ENCODE measurements at regions not wholly inside any gene's neighbourhood (a gene's known extent, or its start where the extent isn't known, plus 50 kb on each side); places are given as distances from the start of the nearest gene placed in this dataset.

DNA sequence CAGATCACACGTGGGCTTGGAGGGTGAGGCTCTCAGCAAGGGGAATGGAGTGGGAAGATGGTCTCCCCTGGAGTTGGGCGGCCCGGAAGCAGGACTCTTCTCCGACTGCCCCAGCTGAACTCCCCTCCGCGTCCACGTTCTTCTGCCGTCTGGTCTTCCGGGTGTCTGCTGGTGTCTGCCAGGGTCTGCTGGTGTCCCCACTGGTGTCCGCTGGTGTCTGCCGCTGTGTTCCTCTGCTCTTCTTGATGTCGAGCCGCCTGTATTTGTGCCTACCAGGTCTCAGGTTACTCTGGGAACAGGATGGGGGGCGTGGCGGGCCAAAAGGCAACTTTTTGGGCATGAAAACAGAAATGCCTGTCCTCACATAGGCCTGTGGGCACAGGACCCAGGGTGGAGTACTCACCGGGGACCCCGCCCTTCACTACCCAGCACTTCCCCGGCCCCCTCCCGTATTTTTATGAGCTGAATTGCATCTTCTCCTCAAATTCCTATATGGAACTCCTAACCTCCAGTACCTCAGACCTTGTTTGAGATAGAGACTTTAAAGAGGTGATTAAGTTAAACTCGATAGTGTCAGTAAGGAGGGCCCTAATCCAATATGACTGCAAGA, 675.4 kb downstream of the SEMA5A start:
- DNase-seq = no peak

DNA sequence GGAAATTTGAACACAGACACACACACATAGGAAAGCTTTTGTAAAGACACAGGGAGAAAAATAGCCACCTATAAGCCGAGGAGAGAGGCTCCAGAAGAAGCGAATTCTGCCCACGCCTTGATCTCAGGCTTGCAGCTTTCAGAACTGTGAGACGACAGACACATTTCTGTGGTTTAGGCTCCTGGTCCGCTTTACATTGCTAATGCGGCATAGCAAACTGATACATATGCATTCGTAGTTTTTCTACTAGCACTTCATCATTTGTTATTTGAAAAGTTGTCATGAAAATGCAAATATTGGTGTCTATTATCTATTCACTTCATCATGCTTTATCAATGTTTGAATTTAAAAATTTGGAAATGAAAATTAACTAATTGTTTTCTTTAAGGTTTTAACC, 674.9 kb downstream of the SEMA5A start:
- DNase-seq = no peak

DNA sequence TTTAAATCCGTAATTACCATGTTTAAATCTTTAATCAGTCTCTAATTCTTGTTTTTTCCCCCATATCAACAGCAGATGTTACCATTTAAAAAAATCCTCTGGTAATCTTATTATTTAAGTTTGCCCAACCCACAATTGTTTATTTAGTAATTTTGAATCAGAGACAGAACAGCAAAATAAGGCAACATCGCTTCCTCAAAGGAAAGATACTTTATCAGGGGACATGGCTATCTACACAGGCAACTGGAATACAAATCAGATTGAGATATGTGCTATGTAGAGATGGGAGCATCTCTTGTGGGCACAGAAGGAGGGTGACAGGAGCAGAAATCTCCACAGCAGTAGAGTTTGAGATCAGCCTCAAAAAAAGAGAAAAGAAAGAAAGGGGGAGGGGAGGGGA, 674.4 kb downstream of the SEMA5A start:
- DNase-seq = no peak

DNA sequence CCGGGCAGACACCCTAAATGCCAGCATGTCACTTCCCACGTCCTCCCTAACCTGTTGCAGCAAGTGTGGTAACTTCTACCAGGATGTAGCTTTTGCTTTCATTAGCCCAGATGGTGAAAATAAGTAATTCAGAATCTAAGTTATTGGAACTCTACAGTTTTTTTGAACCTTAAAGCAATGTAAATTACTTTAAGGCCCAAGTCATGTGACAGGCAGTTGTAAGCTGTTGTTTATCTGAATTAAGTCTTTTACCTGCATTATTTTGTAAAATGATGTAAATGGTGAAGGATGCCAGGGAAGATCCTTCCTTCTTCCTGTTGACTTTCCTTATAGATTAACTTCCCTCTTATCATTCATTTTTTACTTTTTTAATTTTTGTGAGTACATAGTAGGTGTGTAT, 670.2 kb downstream of the SEMA5A start:
- DNase-seq = no peak

DNA sequence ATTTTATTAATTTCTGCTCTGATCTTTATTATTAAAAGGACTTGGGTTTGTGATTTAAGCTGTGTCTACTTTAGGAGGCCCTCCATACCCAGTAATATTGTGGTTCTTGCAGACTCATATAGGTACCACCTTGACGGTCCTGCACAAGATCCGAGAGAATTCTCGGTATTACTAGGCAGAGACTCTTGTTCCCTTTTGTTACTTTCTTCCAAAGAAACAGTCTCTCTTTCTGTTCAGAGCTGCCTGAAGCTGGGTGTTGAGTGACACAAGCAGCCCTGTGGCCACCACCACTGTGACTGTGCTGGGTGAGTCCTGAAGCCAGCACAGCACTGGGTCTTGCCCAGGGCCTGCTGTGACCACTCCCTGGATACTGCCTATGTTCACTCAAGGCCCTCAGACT, 666.6 kb downstream of the SEMA5A start:
- DNase-seq = no peak

DNA sequence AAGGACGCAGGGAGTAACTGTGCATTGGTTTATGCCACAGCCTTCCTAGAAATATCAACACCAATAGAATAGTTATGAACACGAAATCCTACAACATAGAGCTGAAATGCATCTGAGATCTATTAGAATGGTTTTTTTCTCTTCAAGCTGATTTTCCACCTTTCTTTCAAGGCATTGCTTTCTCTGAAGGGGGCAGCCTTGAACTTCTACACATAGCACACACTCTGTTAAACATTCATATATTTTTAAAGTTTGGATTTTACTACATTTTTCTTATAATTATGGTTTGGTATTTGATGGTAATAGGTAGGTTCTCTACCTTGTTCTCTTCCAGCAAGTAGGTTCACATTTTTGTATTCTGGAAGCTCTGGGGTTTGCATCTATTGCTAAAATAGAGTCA, 661.8 kb downstream of the SEMA5A start:
- DNase-seq = no peak

DNA sequence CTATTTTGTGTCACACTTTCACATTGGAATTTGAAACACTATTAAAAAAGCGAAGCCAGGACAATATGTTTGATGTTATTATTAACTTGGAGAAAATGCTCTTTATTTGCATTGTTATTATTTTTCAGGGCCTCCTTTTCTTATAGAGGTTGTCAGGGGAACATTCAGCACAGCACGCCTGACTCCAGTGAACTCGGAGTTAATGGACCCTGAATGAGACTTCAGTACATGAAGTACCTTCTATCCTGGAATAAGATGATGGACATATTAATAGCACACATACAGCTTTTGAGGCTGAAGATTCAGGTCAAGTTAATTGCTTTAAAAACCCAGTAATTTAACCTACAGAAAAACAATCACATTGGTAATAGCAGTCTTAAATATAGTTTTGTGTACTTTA, 652.9 kb downstream of the SEMA5A start:
- no peak for DNase-seq

DNA sequence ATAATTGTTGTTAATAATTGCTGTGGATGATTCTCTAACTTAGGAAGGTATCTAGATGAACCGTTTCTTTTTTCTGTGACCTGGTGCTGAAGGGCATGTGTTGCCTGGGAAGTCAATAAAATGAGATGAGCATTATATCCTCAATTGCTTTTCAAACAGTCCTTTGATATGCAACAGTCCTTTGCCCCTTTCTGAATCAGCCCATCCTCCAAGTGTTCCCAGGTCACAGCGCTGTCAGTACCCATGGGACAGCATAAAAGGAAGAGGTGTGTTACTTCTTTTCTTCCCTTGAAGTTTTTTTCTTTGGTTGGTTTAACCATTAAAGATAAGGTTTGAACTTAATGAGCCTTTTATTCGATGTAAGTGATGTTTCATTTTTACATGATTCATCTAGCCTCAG, 651.8 kb downstream of the SEMA5A start:
- no peak for DNase-seq

DNA sequence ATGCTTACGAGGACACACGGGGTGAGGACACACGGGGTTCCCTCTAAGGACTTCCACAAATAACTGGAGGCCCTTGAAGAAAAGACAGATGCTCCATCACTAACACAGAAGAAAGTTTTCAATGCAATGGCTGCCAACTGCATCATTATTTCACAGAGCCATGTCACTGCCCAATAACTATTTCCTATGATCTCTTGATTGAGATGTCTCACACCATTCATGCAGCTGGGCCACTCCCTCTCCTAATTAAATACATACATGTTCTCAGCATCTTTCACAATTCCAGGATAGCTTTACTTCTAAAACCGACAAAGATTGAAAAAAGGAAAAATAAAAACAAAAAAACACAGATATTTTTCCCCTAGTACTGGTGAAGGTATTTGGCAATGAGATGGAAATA, 650.8 kb downstream of the SEMA5A start:
- no peak for DNase-seq

DNA sequence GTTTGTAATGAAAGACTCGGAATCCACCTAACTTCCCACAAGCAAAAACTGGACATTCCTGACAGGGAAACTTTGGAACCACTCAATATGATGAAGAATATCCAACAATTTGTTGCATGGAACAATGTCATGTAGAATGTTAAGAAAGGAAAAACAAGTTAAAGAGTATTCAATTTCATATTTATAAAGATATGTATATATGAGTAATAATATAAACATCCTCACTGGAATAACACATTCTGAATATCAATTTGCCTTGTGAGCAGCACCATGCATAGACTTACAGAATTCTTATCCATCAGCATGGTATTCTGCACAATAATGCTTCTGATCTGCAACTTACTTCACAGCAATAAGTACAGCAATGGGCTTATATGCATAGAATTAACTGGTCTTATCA, 650.3 kb downstream of the SEMA5A start:
- DNase-seq = no peak

DNA sequence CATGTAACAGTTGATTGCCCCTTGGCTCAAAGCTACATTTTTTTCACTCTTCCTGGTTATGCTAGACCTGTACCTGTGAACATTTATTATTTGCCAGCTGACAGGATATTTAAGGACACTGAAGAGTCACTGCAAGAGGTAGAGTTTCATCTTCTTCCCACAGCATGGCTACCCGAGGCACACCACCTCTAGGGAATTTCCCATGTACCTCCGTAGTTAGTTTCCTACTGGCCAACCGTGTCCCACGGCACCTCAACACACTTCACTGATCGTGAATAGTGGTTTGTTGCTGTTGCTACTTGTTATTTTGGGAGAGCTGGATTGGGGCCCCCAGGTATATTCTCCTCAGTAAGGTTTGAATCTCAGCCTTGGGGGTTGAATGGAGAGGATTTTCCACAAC, 648.6 kb downstream of the SEMA5A start:
- DNase-seq = no peak

DNA sequence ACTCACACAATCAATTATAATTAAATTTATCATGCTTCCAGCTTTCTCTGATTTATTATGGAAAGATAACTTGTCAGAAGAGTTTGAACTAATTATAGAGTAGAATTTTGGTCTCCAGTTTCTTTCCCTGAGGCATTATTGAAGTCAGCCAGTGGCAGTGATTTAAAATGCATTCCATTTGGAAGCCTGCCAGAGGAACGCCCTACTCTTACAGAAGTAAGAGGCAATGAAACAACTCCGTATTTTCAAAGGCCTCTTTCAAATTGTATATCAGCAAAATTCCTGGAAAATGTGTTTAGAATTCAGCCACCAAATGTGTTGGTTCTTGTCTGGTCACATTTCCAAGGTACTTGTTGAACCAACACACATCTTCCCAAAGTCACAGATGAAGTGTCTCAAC, 640.9 kb downstream of the SEMA5A start:
- no peak for DNase-seq

DNA sequence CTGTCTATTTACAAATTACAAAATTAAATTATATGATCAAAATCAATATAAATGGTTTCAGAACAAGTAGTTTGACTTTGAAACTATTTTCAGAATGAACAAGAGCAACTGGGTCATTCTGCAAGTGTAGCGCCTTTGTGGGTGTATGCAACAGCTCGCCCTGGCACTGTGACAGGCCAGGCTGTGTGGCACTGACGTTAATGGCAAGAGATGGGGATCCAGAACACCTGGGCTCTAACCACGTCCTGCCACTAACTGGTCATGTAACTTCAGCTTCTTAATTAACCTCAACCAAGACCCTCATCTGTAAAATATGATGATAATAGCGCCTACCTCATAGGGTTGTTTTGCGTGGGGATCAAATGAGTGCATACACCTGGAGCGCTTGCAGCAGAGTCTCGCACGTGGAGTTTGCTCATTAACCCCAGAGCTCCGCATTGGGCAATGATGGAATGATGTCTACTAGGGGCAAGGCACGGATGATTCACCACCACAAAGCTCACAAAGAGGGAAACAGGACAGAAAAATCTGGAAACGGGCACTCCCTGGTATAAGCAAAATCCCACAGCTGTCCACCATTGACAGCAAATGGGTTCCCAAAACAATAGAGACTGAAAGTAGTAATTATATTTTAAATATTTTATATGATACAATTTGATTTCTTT, 639.4 kb downstream of the SEMA5A start:
- no peak for DNase-seq

DNA sequence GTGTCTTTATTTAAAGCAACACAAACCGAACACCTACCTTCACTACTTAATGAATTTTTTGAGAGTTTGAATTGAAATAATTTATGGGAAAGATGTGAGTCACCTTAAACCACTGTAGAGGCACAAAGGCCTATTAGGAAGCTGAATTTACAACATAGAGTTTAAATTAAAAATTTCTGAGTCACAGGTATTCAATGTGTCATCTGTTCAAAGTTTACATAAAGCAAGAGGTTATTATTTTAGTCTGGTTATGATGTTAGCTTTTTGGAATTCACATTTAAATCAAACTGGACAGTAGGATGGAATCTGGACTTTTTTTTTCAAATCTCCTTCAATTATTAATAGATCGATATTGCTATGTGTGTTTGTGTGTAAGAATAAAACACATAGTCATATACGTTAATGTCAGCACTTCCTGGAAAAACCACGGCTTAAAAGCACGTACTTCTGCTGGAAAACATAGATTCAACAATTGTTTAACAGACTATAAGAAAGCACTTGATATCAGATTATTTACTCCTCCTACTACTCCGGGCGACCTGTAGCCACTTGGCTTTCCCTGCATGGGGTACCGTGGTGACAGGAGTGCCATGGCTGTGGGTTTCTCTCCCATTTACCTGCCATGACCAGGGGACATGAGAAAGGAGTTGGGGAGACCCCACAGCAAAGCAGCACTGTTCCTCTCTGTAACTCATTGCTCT, 638.6 kb downstream of the SEMA5A start:
- no peak for DNase-seq

DNA sequence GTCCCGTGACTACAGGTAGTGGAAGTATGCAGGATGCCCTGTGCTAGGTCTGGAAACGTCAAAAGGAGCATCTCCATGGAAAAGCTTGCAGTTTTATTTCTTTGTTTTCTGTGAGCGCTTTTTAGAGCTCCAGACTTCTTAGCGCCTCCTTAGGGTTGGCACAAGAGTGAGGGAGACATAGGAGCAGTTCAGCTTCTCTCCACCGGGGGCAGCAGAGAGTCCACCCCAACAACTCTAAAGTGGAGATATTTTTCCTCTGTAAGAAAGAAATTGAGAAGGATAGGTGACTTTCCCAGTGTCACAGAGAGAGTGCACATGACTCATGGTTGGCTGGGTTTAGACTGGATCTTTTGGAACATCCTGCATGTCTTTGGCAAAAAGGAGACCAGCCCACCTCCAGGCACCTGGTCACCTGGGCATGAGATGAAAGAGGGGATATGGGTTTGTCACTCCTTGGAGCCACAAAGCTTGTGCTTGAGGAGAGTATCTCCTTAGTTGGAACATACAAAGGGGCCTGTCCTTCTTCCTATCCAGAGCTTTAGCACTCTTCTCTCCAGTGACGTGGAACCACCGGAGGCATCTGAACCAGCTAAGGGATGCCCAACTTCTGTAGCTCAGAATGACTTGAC, 637.7 kb downstream of the SEMA5A start:
- DNase-seq = no peak

DNA sequence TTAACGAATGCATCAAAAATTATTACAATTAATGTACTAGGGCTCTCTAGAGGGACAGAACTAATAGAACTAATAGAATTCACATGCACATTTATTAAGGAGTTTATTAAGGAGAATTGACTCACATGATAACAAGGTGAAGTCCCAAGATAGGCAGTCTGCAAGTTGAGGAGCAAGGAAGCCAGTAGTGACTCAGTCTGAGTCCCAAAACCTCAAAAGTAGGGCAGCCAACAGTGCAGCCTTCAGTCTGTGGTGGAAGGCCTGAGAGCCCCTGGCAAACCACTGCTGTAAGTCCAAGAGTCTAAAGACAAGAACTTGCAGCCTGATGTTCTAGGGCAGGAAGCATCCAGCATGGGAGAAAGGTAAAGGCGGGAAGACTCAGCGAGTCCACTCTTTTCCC, 633.8 kb downstream of the SEMA5A start:
- DNase-seq = no peak

DNA sequence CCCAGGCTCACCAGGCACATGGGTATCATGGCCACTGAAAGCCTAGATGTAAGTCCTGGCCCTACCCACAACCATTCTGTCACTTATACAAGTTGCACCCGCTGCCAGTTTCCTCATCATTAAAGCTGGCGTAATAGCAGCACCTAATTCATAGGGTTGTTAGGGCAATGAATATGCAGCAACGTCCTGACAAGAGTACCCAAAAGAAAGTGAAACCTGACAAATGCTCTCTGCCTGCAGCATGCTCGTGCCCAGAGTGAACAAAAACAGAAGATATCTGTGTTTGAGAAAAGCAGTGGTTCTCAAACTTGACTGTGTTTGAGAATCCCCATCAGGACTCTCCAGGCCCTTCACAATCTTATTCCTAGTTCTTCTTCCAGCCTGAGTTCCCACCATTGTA, 632.4 kb downstream of the SEMA5A start:
- DNase-seq = no peak

DNA sequence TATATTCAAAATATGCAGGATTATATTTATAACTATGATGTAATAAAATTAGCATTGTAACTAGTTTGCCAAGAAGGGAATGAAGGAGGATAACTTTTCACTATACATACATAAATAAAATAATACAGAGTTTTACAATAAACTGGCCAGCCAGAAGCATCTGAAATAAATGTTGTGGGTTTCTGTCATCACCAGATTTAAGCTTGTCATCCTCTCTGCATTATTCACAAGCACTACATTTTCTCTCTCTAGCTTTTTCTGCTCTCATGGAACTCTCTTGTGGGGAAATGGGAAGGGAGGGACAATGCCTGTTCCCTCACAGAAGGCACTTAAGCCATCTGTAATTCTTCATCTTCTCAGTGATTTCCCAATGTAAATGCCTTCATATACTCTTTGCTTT, 626.8 kb downstream of the SEMA5A start:
- DNase-seq = no peak

DNA sequence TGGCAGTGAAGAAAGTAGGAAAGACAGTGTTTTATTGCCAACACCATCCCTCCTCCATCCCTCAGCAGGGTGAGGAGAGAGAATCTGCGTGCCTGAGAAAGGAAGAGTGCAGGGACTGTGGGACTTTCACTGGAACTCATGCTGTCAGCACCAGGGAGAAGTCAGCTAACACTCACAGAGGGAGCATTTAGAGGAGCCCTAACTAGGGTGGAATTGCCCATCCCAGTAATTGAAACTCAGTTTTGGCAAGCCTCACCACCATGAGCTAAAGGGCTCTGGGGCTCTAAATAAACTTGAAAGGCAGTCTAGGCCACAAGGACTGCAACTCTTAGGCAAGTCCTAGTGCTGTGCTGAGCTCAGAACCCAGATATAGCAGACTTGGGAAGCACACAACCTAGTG, 622.3 kb downstream of the SEMA5A start:
- DNase-seq = no peak

DNA sequence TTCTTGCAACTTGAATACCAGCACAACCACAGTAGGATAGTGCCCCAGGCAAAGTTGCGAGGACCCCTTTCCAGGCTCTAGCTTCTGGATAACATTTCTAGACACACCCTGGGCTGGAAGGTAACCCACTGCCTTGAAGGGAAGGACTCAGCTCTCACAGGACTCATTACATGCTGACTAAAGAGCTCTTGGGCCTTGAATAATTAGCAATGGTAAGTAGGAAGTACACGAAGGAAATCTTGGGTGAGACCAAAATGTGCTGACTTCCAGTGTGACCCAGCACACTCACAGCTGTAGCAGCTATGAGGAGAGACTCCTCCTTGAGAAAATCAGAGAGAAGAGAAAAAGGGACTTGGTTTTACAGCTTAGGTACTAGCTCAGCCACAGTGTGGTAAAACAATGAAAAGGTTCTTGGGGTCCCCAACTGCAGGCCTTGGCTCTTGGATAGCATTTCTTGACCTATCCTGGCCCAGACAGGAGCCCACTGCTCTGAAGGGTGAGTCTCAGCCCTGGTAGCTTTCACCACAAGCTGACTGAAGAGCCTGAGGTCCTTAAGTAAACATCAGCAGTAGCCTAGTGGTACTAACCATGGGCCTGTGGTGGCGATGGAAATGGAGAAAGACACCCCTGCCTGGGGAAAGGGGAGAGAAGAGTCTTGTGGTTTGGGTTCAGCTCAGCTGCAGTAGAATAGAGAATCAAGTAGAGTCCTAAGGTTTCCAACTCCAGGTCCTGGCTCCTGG, 621.7 kb downstream of the SEMA5A start:
- no peak for DNase-seq

DNA sequence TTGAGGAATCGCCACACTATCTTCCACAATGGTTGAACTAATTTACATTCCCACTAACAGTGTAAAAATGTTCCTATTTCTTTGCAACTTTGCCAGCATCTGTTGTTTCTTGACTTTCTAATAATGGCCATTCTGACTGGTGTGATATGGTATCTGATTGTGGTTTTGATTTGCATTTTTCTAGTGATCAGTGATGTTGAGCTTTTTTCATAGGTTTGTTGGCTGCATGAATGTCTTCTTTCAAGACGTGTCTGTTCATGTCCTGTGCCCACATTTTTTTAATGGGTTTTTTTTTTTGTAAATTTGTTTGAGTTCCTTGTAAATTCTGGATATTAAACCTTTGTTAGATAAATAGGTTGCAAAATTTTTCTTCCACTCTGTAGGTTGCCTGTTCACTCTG, 615.9 kb downstream of the SEMA5A start:
- no peak for DNase-seq

DNA sequence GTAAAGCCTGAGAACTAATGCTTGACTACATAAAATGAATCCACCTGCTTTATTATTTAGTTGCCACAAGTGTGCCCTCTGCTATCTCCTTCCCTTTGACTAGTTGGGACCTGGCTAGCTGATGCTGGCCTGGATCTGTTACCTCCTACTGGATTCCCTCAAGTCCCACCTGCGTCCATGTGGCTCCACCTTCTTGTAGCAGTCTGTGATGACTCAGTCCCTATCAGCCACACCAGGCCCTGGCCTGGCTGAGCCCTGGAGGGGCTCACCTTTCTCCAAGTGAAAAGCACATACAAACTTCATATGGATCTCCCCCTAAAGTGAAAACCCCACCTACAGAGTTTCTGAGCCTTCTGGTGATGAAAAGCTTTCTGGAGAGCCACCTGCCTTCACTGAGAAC, 611.4 kb downstream of the SEMA5A start:
- DNase-seq = no peak

DNA sequence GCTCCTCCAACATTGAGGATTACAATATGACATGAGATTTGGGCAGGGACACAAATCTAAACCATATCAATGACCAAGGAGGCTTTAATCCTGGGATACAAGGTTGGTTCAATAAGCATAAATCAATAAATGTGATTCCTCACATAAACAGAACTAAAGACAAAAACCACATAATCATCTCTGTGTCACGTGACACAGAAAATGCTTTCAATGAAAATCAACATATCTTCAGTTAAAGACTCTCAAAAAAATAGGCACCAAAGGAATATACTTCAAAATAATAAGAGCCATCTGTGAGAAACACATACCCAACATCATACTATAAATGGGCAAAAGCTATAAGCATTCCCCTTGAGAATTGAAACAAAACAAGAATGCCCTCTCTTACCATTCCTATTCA, 604.9 kb downstream of the SEMA5A start:
- DNase-seq = no peak

Data from right forelimb (tissue), 1 donor.